ENCODE measurements at regions not wholly inside any gene's neighbourhood (a gene's known extent, or its start where the extent isn't known, plus 50 kb on each side); places are given as distances from the start of the nearest gene placed in this dataset.

GRCh38 chr11:113634940-113635575 is 71.0 kb downstream of the TMPRSS5 start:
- DNase-seq (ENCODE audit: extremely low read depth in 1 of 2, low read depth in 1 of 2): no peak

DNA sequence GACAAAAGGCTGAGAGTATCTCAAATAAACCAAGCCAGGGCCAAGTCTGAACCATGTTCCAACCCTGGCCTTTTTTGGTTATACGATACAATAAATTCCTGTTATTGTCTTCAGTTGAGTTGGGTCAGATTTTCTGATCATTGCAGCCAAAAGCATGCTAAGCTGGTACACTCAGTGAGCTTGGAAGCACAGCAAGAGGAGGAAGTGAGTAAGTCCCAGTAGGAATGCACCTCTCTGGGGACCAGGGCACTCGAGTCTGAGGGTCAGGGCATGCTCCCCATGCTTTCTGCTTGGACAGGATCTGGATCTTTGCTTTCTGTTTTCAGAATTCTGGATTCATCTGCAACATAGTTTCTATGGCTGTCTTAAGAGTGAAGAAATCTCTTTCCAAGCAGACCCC is 73.1 kb downstream of the TMPRSS5 start:
- no peak for DNase-seq (ENCODE audit: extremely low read depth in 1 of 2, low read depth in 1 of 2)

GRCh38 chr11:113629562-113629961 is 76.5 kb downstream of the TMPRSS5 start:
- DNase-seq (ENCODE audit: extremely low read depth in 1 of 2, low read depth in 1 of 2): no peak

GRCh38 chr11:113628912-113629311 is 77.2 kb downstream of the TMPRSS5 start:
- DNase-seq (ENCODE audit: extremely low read depth in 1 of 2, low read depth in 1 of 2): no peak

- no peak for DNase-seq (ENCODE audit: extremely low read depth in 1 of 2, low read depth in 1 of 2)
Observed at GRCh38 chr11:113627946-113628345, 78.2 kb downstream of the TMPRSS5 start.

GRCh38 chr11:113627297-113627696 is 78.8 kb downstream of the TMPRSS5 start:
- no peak for DNase-seq (ENCODE audit: extremely low read depth in 1 of 2, low read depth in 1 of 2)

DNA sequence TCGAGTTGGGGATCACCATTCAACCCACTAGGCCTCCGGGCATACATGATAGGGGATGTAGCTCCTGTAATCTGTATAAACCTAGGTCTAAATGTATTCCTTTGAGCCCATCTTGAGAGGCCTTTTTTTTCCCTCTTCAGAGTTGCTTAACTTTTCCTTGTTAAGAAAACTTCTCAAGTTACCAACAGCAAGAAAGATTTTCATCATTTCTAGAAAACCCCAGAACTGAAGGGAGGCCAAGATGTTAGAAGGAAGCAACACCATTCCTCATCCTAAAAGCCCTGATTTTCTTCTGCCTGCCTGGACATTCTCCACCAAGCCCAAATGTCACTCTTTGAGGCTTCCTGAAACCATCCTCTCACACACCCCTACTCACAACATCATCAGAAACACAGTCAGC is 79.4 kb downstream of the TMPRSS5 start:
- DNase-seq (ENCODE audit: extremely low read depth in 1 of 2, low read depth in 1 of 2): no peak

GRCh38 chr11:113623114-113623513 is 83.0 kb downstream of the TMPRSS5 start:
- DNase-seq (ENCODE audit: extremely low read depth in 1 of 2, low read depth in 1 of 2): no peak

DNA sequence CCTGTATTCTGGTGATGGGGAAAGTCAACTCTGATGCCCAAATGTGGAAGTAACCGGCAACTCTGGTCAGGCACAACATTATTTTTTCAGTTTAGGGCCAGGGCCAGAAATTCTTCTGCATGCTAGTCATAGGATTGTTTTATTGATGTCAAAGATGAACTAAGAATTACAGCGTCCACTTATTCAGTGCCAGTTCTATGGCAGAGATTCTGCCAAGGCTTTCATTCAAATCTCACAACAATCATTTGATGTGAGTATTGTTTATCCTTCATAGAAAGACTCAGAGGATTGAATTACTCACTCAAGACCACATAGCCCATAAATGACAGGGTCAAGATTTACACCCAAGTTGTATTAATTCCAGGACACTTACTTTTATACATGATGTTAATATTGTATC is 87.7 kb downstream of the TMPRSS5 start:
- no peak for DNase-seq (ENCODE audit: extremely low read depth in 1 of 2, low read depth in 1 of 2)

GRCh38 chr11:113615773-113616172 is 90.3 kb downstream of the TMPRSS5 start:
- no peak for DNase-seq (ENCODE audit: extremely low read depth in 1 of 2, low read depth in 1 of 2)

DNA sequence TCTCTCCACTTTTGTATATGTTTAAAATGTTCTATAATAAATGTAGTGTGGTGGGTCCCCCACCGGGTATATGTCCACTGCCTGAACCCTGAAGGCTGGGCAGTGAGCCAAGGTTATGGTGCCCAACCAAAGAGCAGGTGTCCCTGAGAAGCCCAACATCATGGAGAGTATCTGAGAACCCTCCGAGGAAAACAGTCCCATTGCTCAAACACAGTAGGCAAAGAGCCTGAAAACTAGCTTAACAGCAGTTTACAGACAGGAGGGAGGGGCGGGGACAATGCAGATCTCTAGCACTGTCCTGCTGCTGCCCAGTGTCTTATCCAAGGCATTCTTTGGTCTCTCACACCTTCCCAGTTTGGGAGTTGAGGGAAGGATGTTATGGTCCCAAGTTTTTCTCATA is 91.0 kb downstream of the TMPRSS5 start:
- DNase-seq (ENCODE audit: extremely low read depth in 1 of 2, low read depth in 1 of 2): no peak

DNA sequence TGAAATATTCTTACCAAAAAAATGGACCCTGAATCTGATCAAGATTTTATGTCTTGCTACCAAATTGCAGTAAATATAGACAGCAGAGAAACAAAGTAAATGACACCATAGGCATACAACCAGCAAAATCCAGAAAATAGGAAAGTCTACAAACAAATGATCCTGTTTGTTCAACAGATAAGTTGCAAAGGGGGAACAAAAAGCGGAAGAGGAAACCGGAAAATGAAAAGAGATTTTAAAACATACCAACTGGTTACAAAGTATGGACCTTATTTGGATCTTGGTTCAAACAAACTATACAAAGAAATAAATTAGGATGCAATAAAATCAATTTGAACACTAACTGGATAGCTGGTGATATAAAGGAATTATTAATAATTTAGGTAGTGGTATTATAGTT is 92.0 kb downstream of the TMPRSS5 start:
- no peak for DNase-seq (ENCODE audit: extremely low read depth in 1 of 2, low read depth in 1 of 2)

- no peak for DNase-seq (ENCODE audit: extremely low read depth in 1 of 2, low read depth in 1 of 2)
Observed at GRCh38 chr11:113613619-113614018, 92.5 kb downstream of the TMPRSS5 start.

DNA sequence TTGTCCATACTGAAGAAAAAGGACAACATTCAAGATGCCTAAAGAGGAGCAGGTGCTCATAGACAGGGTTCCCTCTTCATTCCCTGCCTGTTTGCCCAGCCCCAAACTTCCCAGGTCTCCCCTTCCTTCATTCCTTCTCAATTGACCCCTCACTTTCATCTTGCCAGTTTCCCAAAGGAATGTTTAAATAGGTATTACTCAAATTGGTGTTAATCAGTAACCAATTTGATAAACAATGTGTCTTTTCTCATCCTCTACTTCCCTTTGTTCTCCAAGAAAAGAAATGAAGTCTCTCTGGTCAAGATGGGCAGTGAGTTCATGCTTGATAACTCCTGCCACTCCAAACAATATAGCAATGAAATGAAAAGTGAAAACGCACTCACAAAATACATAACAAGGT is 101.9 kb downstream of the TMPRSS5 start:
- no peak for DNase-seq (ENCODE audit: extremely low read depth in 1 of 2, low read depth in 1 of 2)

DNA sequence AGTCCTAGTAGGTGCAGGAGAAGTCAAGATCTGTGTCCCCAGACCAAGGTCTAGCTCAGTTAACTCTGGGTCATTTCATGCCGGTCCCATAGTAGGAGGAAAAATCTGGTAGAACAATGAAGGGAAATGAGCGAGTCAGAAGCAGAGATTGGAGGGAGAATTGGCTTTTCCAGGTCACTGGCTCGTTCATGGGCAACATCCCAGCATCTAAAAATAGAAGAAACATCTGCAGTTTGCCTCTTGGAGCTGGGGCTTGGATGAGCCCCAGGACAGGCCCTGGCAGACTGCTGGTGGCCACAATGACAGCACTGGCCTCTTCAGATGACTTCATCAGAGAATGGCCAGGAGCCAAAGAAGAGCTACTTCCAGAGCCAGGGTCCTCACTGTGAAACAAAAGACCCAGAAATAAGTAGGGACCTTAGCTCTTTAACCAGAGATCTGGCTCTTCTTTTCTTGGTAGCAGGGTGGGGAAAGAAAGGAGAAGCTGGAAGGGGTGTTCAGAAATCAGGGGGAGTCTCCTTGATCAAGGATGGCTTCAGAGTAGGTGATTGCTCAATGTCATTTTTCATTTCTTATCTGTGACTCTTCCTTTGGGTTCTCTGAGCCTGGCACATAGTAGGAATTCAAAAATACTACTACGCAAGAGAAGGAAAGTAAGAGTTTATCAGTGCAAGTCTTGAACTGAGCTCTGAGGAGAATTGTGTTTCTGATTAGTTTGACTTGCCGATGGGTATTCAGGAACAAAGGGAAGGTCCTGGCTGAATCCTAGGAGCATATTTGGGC is 102.6 kb downstream of the TMPRSS5 start:
- no peak for DNase-seq (ENCODE audit: extremely low read depth in 1 of 2, low read depth in 1 of 2)

DNA sequence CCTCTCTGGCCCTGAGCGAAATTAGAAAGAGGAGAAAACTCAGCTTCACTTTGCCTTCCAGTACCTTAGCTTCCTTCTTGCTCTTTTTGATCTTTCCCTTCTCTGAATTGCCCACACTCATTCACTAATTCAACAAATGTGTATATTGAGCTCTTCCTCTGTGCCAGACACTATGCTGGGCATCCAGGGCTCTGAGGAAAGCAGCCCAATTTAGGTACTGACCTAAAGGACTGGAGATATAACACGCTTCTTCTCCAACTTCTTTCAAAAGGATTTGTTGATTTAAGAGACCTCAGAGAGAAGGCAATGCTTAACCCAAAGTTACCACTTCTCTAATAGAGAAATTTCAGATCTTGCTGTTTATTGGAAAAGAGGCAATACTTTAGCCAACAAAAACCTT is 103.6 kb downstream of the TMPRSS5 start:
- DNase-seq (ENCODE audit: extremely low read depth in 1 of 2, low read depth in 1 of 2): no peak

DNA sequence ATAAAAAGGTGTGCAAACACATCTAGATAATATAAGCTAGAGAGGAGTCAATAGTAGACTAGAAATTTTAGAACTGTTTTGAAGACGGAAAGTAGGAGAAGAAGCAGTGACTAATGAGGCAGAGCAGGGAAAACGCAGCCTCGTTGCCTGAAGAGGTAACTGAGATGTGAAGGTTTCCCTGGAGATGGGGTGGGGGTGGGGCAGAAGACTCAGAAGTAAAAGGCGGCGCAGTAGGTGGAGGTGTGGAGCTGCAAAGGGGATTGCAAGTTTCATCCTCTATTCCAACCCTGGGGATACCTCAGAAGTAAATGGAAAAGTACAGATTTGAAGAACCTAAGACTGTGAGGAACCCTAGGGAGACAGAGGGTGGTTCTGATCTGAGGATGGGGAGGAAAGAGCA is 109.5 kb downstream of the TMPRSS5 start:
- no peak for DNase-seq (ENCODE audit: extremely low read depth in 1 of 2, low read depth in 1 of 2)

- no peak for DNase-seq (ENCODE audit: extremely low read depth in 1 of 2, low read depth in 1 of 2)
Observed at GRCh38 chr11:113595810-113596594, 110.1 kb downstream of the TMPRSS5 start.

GRCh38 chr11:113593698-113594308 is 112.3 kb downstream of the TMPRSS5 start:
- DNase-seq (ENCODE audit: extremely low read depth in 1 of 2, low read depth in 1 of 2): no peak

- DNase-seq (ENCODE audit: extremely low read depth in 1 of 2, low read depth in 1 of 2): no peak
Observed at GRCh38 chr11:113591117-113591516, 115.0 kb downstream of the TMPRSS5 start.

- DNase-seq (ENCODE audit: extremely low read depth in 1 of 2, low read depth in 1 of 2): no peak
Observed at GRCh38 chr11:113587308-113587739, 112.1 kb upstream of the DRD2 start.

Measured in activated CD8-positive, alpha-beta memory T cell treated with anti-CD3 and anti-CD28 coated beads for 1 hour (primary cell).